GM18870 (cell line): ENCODE measurements at regions not wholly inside any gene's neighbourhood (a gene's known extent, or its start where the extent isn't known, plus 50 kb on each side); places are given as distances from the start of the nearest gene placed in this dataset.

Experiments used
- ATAC-seq: cut with Tn5 transposase; IDR thresholded peaks from one replicate; pipeline ENCODE4 v1.9.1; 2021; ENCODE audit warnings: moderate library complexity; ENCODE audit not compliant: unreplicated experiment

GRCh38 chr11:128269466-128269865 is 317.9 kb downstream of the ETS1 start:
- ATAC-seq: no peak

- no peak for ATAC-seq
These were observed 320.5 kb downstream of the ETS1 start for GRCh38 chr11:128266893-128267292.

- no peak for ATAC-seq
These were observed 324.7 kb downstream of the ETS1 start for GRCh38 chr11:128262463-128263345.

- ATAC-seq: no peak
These were observed 326.3 kb downstream of the ETS1 start for GRCh38 chr11:128261011-128261421.

GRCh38 chr11:128260398-128260797 is 327.0 kb downstream of the ETS1 start:
- no peak for ATAC-seq

- ATAC-seq: no peak
These were observed 327.5 kb downstream of the ETS1 start for GRCh38 chr11:128259816-128260215.

GRCh38 chr11:128254941-128255340 is 332.4 kb downstream of the ETS1 start:
- no peak for ATAC-seq

GRCh38 chr11:128251140-128251539 is 336.2 kb downstream of the ETS1 start:
- no peak for ATAC-seq

GRCh38 chr11:128250482-128250881 is 336.9 kb downstream of the ETS1 start:
- ATAC-seq: no peak

- ATAC-seq: no peak
These were observed 340.4 kb downstream of the ETS1 start for GRCh38 chr11:128246810-128247594.

- no peak for ATAC-seq
These were observed 341.0 kb downstream of the ETS1 start for GRCh38 chr11:128246364-128246801.

- ATAC-seq: no peak
These were observed 342.5 kb downstream of the ETS1 start for GRCh38 chr11:128244871-128245270.

- no peak for ATAC-seq
These were observed 344.9 kb downstream of the ETS1 start for GRCh38 chr11:128242451-128242850.

GRCh38 chr11:128240546-128240945 is 346.8 kb downstream of the ETS1 start:
- ATAC-seq: no peak

GRCh38 chr11:128239306-128239705 is 348.1 kb downstream of the ETS1 start:
- no peak for ATAC-seq

- ATAC-seq: peak; percentile 86
These were observed 348.7 kb downstream of the ETS1 start for GRCh38 chr11:128238521-128239265.

GRCh38 chr11:128236506-128237498 is 350.6 kb downstream of the ETS1 start:
- no peak for ATAC-seq

- ATAC-seq: no peak
These were observed 351.4 kb downstream of the ETS1 start for GRCh38 chr11:128235958-128236357.

- ATAC-seq: no peak
These were observed 351.9 kb downstream of the ETS1 start for GRCh38 chr11:128235426-128235825.

GRCh38 chr11:128234143-128234542 is 353.2 kb downstream of the ETS1 start:
- ATAC-seq: no peak
